D341Med (cell line): ENCODE measurements at regions not wholly inside any gene's neighbourhood (a gene's known extent, or its start where the extent isn't known, plus 50 kb on each side); places are given as distances from the start of the nearest gene placed in this dataset.

ENCODE experiments used
- DNase-seq: peaks from one replicate; pipeline ENCODE4 v3.0.0; 2012; ENCODE audit warnings: low spot score

- DNase-seq = peak; percentile 91
These were observed 119.2 kb upstream of the IPO9 start for GRCh38 chr1:201709564-201710295.

GRCh38 chr1:201710632-201711597 lies 118.0 kb upstream of the IPO9 start:
- DNase-seq = no peak

GRCh38 chr1:201711811-201712210 lies 117.1 kb upstream of the IPO9 start:
- DNase-seq = no peak

- DNase-seq = no peak
These were observed 116.4 kb upstream of the IPO9 start for GRCh38 chr1:201712387-201713085.

- DNase-seq = no peak
These were observed 115.7 kb upstream of the IPO9 start for GRCh38 chr1:201713086-201713810.

- no peak for DNase-seq
These were observed 114.2 kb upstream of the IPO9 start for GRCh38 chr1:201714542-201715329.

GRCh38 chr1:201715351-201715750 lies 113.6 kb upstream of the IPO9 start:
- no peak for DNase-seq

- DNase-seq = no peak
These were observed 112.9 kb upstream of the IPO9 start for GRCh38 chr1:201715801-201716741.

- no peak for DNase-seq
These were observed 112.2 kb upstream of the IPO9 start for GRCh38 chr1:201716742-201717135.

GRCh38 chr1:201717286-201717685 lies 111.7 kb upstream of the IPO9 start:
- DNase-seq = no peak

GRCh38 chr1:201718346-201719202 lies 110.4 kb upstream of the IPO9 start:
- DNase-seq = no peak

- no peak for DNase-seq
These were observed 109.0 kb upstream of the IPO9 start for GRCh38 chr1:201719812-201720521.

- DNase-seq = no peak
These were observed 108.5 kb upstream of the IPO9 start for GRCh38 chr1:201720522-201720844.

GRCh38 chr1:201721082-201722049 lies 107.6 kb upstream of the IPO9 start:
- DNase-seq = no peak

GRCh38 chr1:201724039-201724765 lies 104.8 kb upstream of the IPO9 start:
- DNase-seq = no peak

- no peak for DNase-seq
These were observed 104.2 kb upstream of the IPO9 start for GRCh38 chr1:201724766-201725118.

GRCh38 chr1:201726700-201727099 lies 102.3 kb upstream of the IPO9 start:
- DNase-seq = no peak
